Natural killer cell (primary cell): ENCODE measurements at regions not wholly inside any gene's neighbourhood (a gene's known extent, or its start where the extent isn't known, plus 50 kb on each side); places are given as distances from the start of the nearest gene placed in this dataset.

Experiments used
- ATAC-seq, 3 donors: fragments of 150-1000 bp in 2 of 3; fragments of 200-7000 bp in 1 of 3; cut with Tn5 transposase; 1 replicate in 1 of 3; 2 replicates in 2 of 3; pipeline ENCODE4 v1.10.0; 2021; ENCODE audit warnings: mild to moderate bottlenecking in 2 of 3, moderate library complexity in 2 of 3
- DNase-seq, 2 donors: peaks; one replicate each; pipeline versions ENCODE4 v3.0.0 to v3.0.0-alpha.2; 2013 to 2021; ENCODE audit warnings: mixed read lengths in 1 of 2
- H3K27ac ChIP-seq: one replicate; pipeline ENCODE4 v1.5.1; 2013; ENCODE audit warnings: mild to moderate bottlenecking, low read length
- H3K27me3 ChIP-seq: one replicate; pipeline ENCODE4 v1.6.1; 2013; ENCODE audit warnings: low read length; ENCODE audit not compliant: control insufficient read depth, insufficient read depth
- H3K36me3 ChIP-seq: one replicate; pipeline ENCODE4 v1.6.1; 2013; ENCODE audit warnings: low read length; ENCODE audit not compliant: control insufficient read depth, insufficient read depth
- H3K4me1 ChIP-seq: one replicate; pipeline ENCODE4 v1.6.1; 2013; ENCODE audit warnings: low read length; ENCODE audit not compliant: control insufficient read depth, insufficient read depth
- H3K4me3 ChIP-seq: one replicate; pipeline ENCODE4 v1.5.1; 2013; ENCODE audit warnings: low read length
- H3K9me3 ChIP-seq: one replicate; pipeline ENCODE4 v1.6.1; 2013; ENCODE audit warnings: low read length; ENCODE audit not compliant: control insufficient read depth, insufficient read depth
- H3K27ac Mint-ChIP-seq, 2 donors: one replicate each; pipeline ENCODE4 v1.8.0; 2022; ENCODE audit warnings: mild to moderate bottlenecking in 2 of 2, mixed read lengths in 2 of 2, moderate library complexity in 1 of 2
- H3K27me3 Mint-ChIP-seq, 2 donors: one replicate each; pipeline ENCODE4 v1.8.0; 2022; ENCODE audit warnings: low read depth in 2 of 2, mixed read lengths in 2 of 2
- H3K36me3 Mint-ChIP-seq: one replicate; pipeline ENCODE4 v1.8.0; 2022; ENCODE audit warnings: mixed read lengths
- H3K4me1 Mint-ChIP-seq, 2 donors: one replicate each; pipeline ENCODE4 v1.8.0; 2022; ENCODE audit warnings: mixed read lengths in 2 of 2
- H3K4me3 Mint-ChIP-seq: one replicate; pipeline ENCODE4 v1.8.0; 2022; ENCODE audit warnings: mild to moderate bottlenecking, moderate library complexity, mixed read lengths
- H3K9me3 Mint-ChIP-seq, 2 donors: one replicate each; pipeline ENCODE4 v1.8.0; 2022; ENCODE audit warnings: mixed read lengths in 2 of 2
- WGBS: methylation state at CpG from one replicate; pipeline ENCODE4 v1.1.7; 2013; ENCODE audit warnings: missing lambda C conversion rate; ENCODE audit not compliant: insufficient coverage; 5-methylcytosine and 5-hydroxymethylcytosine counted together
- intact Hi-C: fragments of 100-400 bp; cut with micrococcal nuclease; formaldehyde crosslinking; loops from one replicate; pipeline ENCODE4 v1.14.2; 2022
- TF ChIP-seq, protein P1 (sequence below): fragments of 200-600 bp; IDR thresholded peaks from one replicate; pipeline ENCODE4 v1.8.0; 2022; ENCODE audit warnings: antibody characterized with exemption

DNA sequence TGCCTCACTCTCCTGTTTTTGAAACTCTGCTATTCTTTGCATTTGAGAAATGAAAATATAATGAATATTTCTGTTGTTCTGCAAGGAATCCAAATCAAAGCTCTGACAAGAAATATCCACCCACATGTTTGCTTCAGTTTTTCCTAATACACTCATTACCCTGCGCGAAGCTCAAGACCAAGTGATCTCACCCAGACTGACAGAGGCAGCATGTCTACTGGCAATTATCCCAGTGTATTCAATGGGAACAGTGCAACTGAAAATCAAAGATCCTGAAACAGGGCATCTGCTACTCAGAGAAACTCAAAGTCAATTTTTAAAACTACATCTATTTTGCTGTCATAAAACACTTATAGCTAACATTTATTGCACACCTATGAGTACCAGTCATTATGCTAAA lies 321.0 kb upstream of the LRRC7 start:
- Mint-ChIP-seq H3K27me3 (no peaks in the 10 kb centered on the region), H3K4me3 (no peak overlapping the region), H3K27ac (no peak overlapping the region), H3K36me3 (no peaks in the 10 kb centered on the region), H3K9me3 (peaks cover 9 to 16% of the 10 kb centered on the region in 2 donors), H3K4me1 (no peaks in the 10 kb centered on the region)
- H3K4me3 ChIP-seq = no peak overlapping the region
- no peaks in the 10 kb centered on the region for H3K9me3 ChIP-seq
- no peaks in the 10 kb centered on the region for H3K27me3 ChIP-seq
- H3K4me1 ChIP-seq = no peaks in the 10 kb centered on the region
- TF ChIP-seq, protein P1, sequence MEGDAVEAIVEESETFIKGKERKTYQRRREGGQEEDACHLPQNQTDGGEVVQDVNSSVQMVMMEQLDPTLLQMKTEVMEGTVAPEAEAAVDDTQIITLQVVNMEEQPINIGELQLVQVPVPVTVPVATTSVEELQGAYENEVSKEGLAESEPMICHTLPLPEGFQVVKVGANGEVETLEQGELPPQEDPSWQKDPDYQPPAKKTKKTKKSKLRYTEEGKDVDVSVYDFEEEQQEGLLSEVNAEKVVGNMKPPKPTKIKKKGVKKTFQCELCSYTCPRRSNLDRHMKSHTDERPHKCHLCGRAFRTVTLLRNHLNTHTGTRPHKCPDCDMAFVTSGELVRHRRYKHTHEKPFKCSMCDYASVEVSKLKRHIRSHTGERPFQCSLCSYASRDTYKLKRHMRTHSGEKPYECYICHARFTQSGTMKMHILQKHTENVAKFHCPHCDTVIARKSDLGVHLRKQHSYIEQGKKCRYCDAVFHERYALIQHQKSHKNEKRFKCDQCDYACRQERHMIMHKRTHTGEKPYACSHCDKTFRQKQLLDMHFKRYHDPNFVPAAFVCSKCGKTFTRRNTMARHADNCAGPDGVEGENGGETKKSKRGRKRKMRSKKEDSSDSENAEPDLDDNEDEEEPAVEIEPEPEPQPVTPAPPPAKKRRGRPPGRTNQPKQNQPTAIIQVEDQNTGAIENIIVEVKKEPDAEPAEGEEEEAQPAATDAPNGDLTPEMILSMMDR = no peak
- intact Hi-C loops = no loop called here
- no peaks in the 10 kb centered on the region for H3K36me3 ChIP-seq
- DNase-seq (no peak), ATAC-seq (no peak)
- no peak overlapping the region for H3K27ac ChIP-seq
- 96% methylated on average over 2 of the region's 2 CpGs for WGBS

- Histone ChIP-seq H3K27ac (no peak overlapping the region), H3K36me3 (no peaks in the 10 kb centered on the region), H3K9me3 (no peaks in the 10 kb centered on the region), H3K4me3 (no peak overlapping the region), H3K4me1 (no peaks in the 10 kb centered on the region), H3K27me3 (no peaks in the 10 kb centered on the region)
- Mint-ChIP-seq H3K9me3 (peaks cover 7 to 9% of the 10 kb centered on the region in 2 donors), H3K27me3 (no peaks in the 10 kb centered on the region), H3K4me1 (no peaks in the 10 kb centered on the region), H3K27ac (no peak overlapping the region), H3K4me3 (no peak overlapping the region), H3K36me3 (no peaks in the 10 kb centered on the region)
- 74% methylated on average over 4 of the region's 4 CpGs for WGBS
- TF ChIP-seq, protein P1 = no peak
- no peak for ATAC-seq
- intact Hi-C loops = no loop called here
- no peak for DNase-seq
These were observed 315.0 kb upstream of the LRRC7 start for GRCh38 chr1:69252696-69253095.

- H3K27ac Mint-ChIP-seq = no peak overlapping the region
- H3K4me1 Mint-ChIP-seq = no peaks in the 10 kb centered on the region
- Histone ChIP-seq H3K36me3 (no peaks in the 10 kb centered on the region), H3K27me3 (no peaks in the 10 kb centered on the region), H3K4me1 (no peaks in the 10 kb centered on the region), H3K4me3 (no peak overlapping the region), H3K27ac (no peak overlapping the region), H3K9me3 (no peaks in the 10 kb centered on the region)
- no peak for ATAC-seq
- peaks cover 7 to 10% of the 10 kb centered on the region in 2 donors for H3K9me3 Mint-ChIP-seq
- no peaks in the 10 kb centered on the region for H3K36me3 Mint-ChIP-seq
- no peaks in the 10 kb centered on the region for H3K27me3 Mint-ChIP-seq
- WGBS = 100% methylated on average over 1 of the region's 1 CpG
- TF ChIP-seq, protein P1 = no peak
- no peak overlapping the region for H3K4me3 Mint-ChIP-seq
- intact Hi-C loops = no loop called here
- no peak for DNase-seq
These were observed 311.7 kb upstream of the LRRC7 start for GRCh38 chr1:69256036-69256435.

DNA sequence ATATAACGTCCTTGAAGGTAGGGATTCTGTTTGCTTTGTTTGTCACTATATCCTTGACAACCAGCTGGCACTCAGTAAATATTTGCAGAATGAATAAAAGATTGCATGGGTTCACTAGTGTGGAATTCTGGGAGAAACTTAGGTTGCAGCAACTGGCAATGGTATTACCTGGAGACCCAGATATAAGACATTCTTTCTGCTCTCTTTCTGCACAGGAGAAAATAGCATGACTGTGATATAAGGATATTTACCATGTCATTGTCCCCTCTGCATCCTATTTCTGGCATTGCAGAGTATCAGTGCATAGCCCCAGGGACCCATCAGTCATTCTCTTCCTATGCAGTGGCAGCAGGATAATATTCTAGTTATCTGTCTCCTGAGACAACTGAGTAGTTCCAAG lies 308.9 kb upstream of the LRRC7 start:
- no peak for DNase-seq
- 67% methylated on average over 1 of the region's 1 CpG for WGBS
- H3K36me3 ChIP-seq = no peaks in the 10 kb centered on the region

More for the DNA sequence above, 308.9 kb upstream of the LRRC7 start:
- H3K4me1 ChIP-seq = no peaks in the 10 kb centered on the region
- no peak for ATAC-seq
- H3K27me3 Mint-ChIP-seq = no peaks in the 10 kb centered on the region
- H3K27ac Mint-ChIP-seq = no peak overlapping the region
- H3K36me3 Mint-ChIP-seq = no peaks in the 10 kb centered on the region
- H3K27me3 ChIP-seq = no peaks in the 10 kb centered on the region
- intact Hi-C loops = no loop called here
- no peak overlapping the region for H3K4me3 ChIP-seq
- TF ChIP-seq, protein P1 = no peak
- no peak overlapping the region for H3K27ac ChIP-seq
- H3K4me3 Mint-ChIP-seq = no peak overlapping the region
- H3K9me3 ChIP-seq = no peaks in the 10 kb centered on the region
- H3K4me1 Mint-ChIP-seq = no peaks in the 10 kb centered on the region
- H3K9me3 Mint-ChIP-seq = peaks cover 15 to 19% of the 10 kb centered on the region in 2 donors
